Endothelial cell of umbilical vein (primary cell): ENCODE measurements at regions not wholly inside any gene's neighbourhood (a gene's known extent, or its start where the extent isn't known, plus 50 kb on each side); places are given as distances from the start of the nearest gene placed in this dataset.

Source experiments
- BruUV-seq: library from RNA; stranded (reverse); fragments of 400-500 nt; replicated peaks from 2 replicates; lab custom pipeline; 2021; lab: Mats Ljungman, UMichigan
- CTCF ChIA-PET: fragments of 300-600, 350-600 bp; sonication (Branson Sonifier 250); formaldehyde crosslinking; loops from one replicate; lab custom pipeline; 2021; ENCODE audit warnings: antibody characterized with exemption, inconsistent platforms; lab: Charles Lee
- POLR2A ChIA-PET: fragments of 300-600, 350-600 bp; sonication (Branson Sonifier 250); formaldehyde crosslinking; loops from one replicate; lab custom pipeline; 2021; ENCODE audit warnings: antibody characterized with exemption, inconsistent platforms; lab: Charles Lee
- DNase-seq: peaks from one replicate; pipeline ENCODE4 v3.0.0-alpha.2; 2011; ENCODE audit warnings: low read depth, low spot score
- FAIRE-seq: peaks from 2 replicates; lab custom pipeline; 2011; peaks lifted over from hg19 to GRCh38; lab: Jason Lieb, UNC
- H2AFZ ChIP-seq: 2 replicates; pipeline ENCODE4 v1.6.0; 2012; ENCODE audit warnings: low read depth, low read length, control low read depth, inconsistent platforms
- H3K27ac ChIP-seq: 2 replicates; pipeline ENCODE4 v1.5.1; 2011; ENCODE audit warnings: low read depth, mild to moderate bottlenecking, control low read depth, low read length, moderate library complexity; ENCODE audit not compliant: insufficient read depth
- H3K27me3 ChIP-seq, 2 experiments: 2 replicates each; pipeline versions ENCODE4 v1.6.0 to v1.6.1; 2011; ENCODE audit warnings: low read length in 2 of 2, mixed read lengths in 1 of 2; ENCODE audit not compliant: control insufficient read depth in 2 of 2, insufficient read depth in 2 of 2
- H3K36me3 ChIP-seq, 2 experiments: 2 replicates in 1 of 2; 3 replicates in 1 of 2; pipeline ENCODE4 v1.5.1; 2011; ENCODE audit warnings: low read length in 2 of 2, mild to moderate bottlenecking in 1 of 2, moderate library complexity in 1 of 2; ENCODE audit not compliant: control insufficient read depth in 2 of 2, insufficient read depth in 2 of 2; ENCODE audit errors: extremely low read depth in 1 of 2
- H3K4me1 ChIP-seq: 3 replicates; pipeline ENCODE4 v1.5.1; 2011; ENCODE audit warnings: mild to moderate bottlenecking, low read length; ENCODE audit not compliant: control insufficient read depth, insufficient read depth; ENCODE audit errors: extremely low read depth
- H3K4me2 ChIP-seq: 2 replicates; pipeline ENCODE4 v1.6.1; 2011; ENCODE audit warnings: low read length, control low read depth, mixed read lengths; ENCODE audit not compliant: insufficient read depth
- H3K4me3 ChIP-seq, 3 experiments: fragments of 200-600 bp in 1 of 3; sonication (generic), shearing (Covaris generic) in 1 of 3; replicated peaks in 1 of 3; 2 replicates each; pipeline ENCODE4 v1.5.1; 2011 to 2016; ENCODE audit warnings: control low read depth in 3 of 3, low read length in 3 of 3, mild to moderate bottlenecking in 2 of 3, inconsistent platforms in 1 of 3, low read depth in 1 of 3, moderate library complexity in 1 of 3; ENCODE audit not compliant: insufficient read depth in 1 of 3
- H3K79me2 ChIP-seq: 2 replicates; pipeline ENCODE4 v1.6.0; 2012; ENCODE audit warnings: low read length, inconsistent platforms; ENCODE audit not compliant: control insufficient read depth, insufficient read depth
- H3K9ac ChIP-seq: replicated peaks from 2 replicates; pipeline ENCODE3; 2011; ENCODE audit warnings: low read length, control low read depth; ENCODE audit not compliant: insufficient read depth; ENCODE audit errors: extremely low read depth
- H3K9me1 ChIP-seq: replicated peaks from 3 replicates; pipeline ENCODE4 v1.6.0; 2011; ENCODE audit warnings: mild to moderate bottlenecking, low read length; ENCODE audit not compliant: control insufficient read depth, insufficient read depth; ENCODE audit errors: extremely low read depth
- H3K9me3 ChIP-seq: replicated peaks from 2 replicates; pipeline ENCODE4 v1.5.1; 2012; ENCODE audit warnings: low read length, inconsistent platforms; ENCODE audit not compliant: control insufficient read depth, insufficient read depth
- H4K20me1 ChIP-seq: replicated peaks from 2 replicates; pipeline ENCODE3; 2011; ENCODE audit warnings: mild to moderate bottlenecking, low read length; ENCODE audit not compliant: control insufficient read depth, insufficient read depth; ENCODE audit errors: extremely low read depth
- CTCF ChIP-seq, 2 donors: IDR thresholded peaks; 1 replicate in 1 of 2; 2 replicates in 1 of 2; pipeline ENCODE4 v1.5.1; 2011; ENCODE audit warnings: low read length in 2 of 2, mild to moderate bottlenecking in 2 of 2, moderate library complexity in 2 of 2, control low read depth in 1 of 2, inconsistent platforms in 1 of 2, low read depth in 1 of 2; ENCODE audit not compliant: insufficient read depth in 1 of 2; ENCODE audit errors: extremely low read depth in 1 of 2
- FOS ChIP-seq: IDR thresholded peaks from 2 replicates; pipeline ENCODE4 v1.6.1; 2011; ENCODE audit warnings: mild to moderate bottlenecking, low read length, moderate library complexity, borderline replicate concordance; ENCODE audit not compliant: insufficient read depth
- JUN ChIP-seq: IDR thresholded peaks from 2 replicates; pipeline ENCODE4 v1.6.1; 2011; ENCODE audit warnings: borderline replicate concordance, low read depth; ENCODE audit not compliant: insufficient read length, insufficient read depth
- MAX ChIP-seq: IDR thresholded peaks from 2 replicates; pipeline ENCODE4 v1.6.1; 2011; ENCODE audit not compliant: insufficient read depth, insufficient read length
- MYC ChIP-seq: IDR thresholded peaks from one replicate; pipeline ENCODE4 v1.6.1; 2011; ENCODE audit warnings: mild to moderate bottlenecking, low read depth, low read length
- POLR2A ChIP-seq: IDR thresholded peaks from 2 replicates; pipeline ENCODE4 v1.6.1; 2012; ENCODE audit warnings: low read depth, mild to moderate bottlenecking, control low read depth, low read length
- dilution Hi-C: fragments of 300-500 bp; cut with MboI; formaldehyde crosslinking; loops from one replicate; pipeline ENCODE4 v1.15.0; 2019; ENCODE audit warnings: low sequenced_read_pairs; ENCODE audit not compliant: extremely low pct_ligation_motif_present
- intact Hi-C: fragments of 100-400 bp; cut with micrococcal nuclease; formaldehyde crosslinking; loops from one replicate; pipeline ENCODE4 v1.10.0; 2022

DNA sequence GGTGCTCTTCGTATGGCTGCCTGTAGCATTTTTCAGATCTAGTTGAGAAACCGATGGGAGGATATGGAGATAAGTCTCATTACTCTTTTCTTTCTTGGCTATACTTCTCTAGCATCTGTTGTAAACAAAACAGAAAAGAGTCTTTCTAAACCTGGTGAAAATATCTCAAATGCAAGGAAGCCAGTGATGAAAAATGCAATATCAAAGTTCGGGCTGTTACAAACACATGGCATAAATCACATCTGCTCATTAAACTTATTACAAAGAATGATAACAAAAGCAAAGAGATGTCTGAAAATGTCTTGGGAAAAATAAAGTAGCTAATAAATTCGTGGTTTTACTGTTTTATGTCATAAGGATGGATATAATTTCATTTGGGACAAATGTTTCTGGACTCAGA lies 71.8 kb upstream of the IGFBP3 start:
- no peaks in the 10 kb centered on the region for H3K4me1 ChIP-seq
- no peak overlapping the region for H3K4me2 ChIP-seq
- no TSS peak for BruUV-seq
- H3K27me3 ChIP-seq, result peaks cover 2% of the 10 kb centered on the region in 2 experiments
- H3K27ac ChIP-seq, result no peak overlapping the region
- TF ChIP-seq CTCF (IDR thresholded peaks at IDR 0.05; ENCODE audit: extremely low read depth in 1 of 2, insufficient read depth in 1 of 2, low read depth in 1 of 2, low read length in 2 of 2) (no peak), MYC (no peak), MAX (no peak), FOS (no peak)
- no peak overlapping the region for H3K4me3 ChIP-seq
- H2AFZ ChIP-seq, result no peak overlapping the region
- ChIA-PET CTCF (no interaction called here), POLR2A (no interaction called here)
- intact Hi-C loops, result no loop called here
- no peaks in the 10 kb centered on the region for H4K20me1 ChIP-seq
- H3K36me3 ChIP-seq, result no peaks in the 10 kb centered on the region
- DNase-seq (no peak), FAIRE-seq (no peak)
- H3K9me3 ChIP-seq, result no peaks in the 10 kb centered on the region
- H3K79me2 ChIP-seq, result no peaks in the 10 kb centered on the region
- no peaks in the 10 kb centered on the region for H3K9me1 ChIP-seq
- H3K9ac ChIP-seq, result no peak overlapping the region
- dilution Hi-C loops, result no loop called here

DNA sequence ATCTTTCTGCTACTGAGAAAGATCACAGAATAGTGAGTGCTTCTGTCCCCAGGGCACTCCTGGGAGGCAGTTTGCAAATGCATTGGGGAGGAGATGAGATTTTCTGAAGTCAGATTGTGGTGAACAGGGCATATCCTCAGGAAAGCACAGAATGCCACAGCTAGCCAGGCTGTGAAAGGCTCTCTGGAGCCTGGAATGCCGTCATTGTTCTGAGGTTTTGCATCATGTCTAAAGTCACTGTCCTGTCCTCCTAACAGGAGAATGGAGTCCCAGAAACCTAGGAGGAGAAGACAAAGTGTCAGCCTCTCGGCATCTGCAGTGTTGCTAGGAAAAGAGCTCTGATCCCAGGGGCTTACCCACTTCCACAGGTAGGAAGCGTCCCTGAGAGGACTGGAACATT lies 69.2 kb upstream of the IGFBP3 start:
- Histone ChIP-seq H4K20me1 (no peaks in the 10 kb centered on the region), H3K27ac (no peak overlapping the region), H3K9me1 (no peaks in the 10 kb centered on the region), H3K36me3 (no peaks in the 10 kb centered on the region), H3K9me3 (no peaks in the 10 kb centered on the region), H3K4me2 (no peak overlapping the region), H3K79me2 (no peaks in the 10 kb centered on the region), H3K4me3 (no peak overlapping the region), H2AFZ (no peak overlapping the region), H3K9ac (no peak overlapping the region), H3K27me3 (peaks cover 2% of the 10 kb centered on the region in 2 experiments), H3K4me1 (no peaks in the 10 kb centered on the region)
- no peak for TF ChIP-seq MYC
- TF ChIP-seq POLR2A, result no peak
- TF ChIP-seq CTCF (IDR thresholded peaks at IDR 0.05; ENCODE audit: extremely low read depth in 1 of 2, insufficient read depth in 1 of 2, low read depth in 1 of 2, low read length in 2 of 2), result no peak
- no peak for TF ChIP-seq JUN
- TF ChIP-seq FOS, result no peak
- DNase-seq (no peak), FAIRE-seq (no peak)
- ChIA-PET CTCF (interaction anchor here (0.8 kb wide), 1 partner anchor 12 kb away, joined by 3 read pairs; no protein-coding TSS in a partner anchor), POLR2A (no interaction called here)
- intact Hi-C loops (no loop called here), dilution Hi-C loops (no loop called here)
- no TSS peak for BruUV-seq
